C4-2B (cell line): ENCODE measurements at regions not wholly inside any gene's neighbourhood (a gene's known extent, or its start where the extent isn't known, plus 50 kb on each side); places are given as distances from the start of the nearest gene placed in this dataset.

ENCODE experiments used
- H3K27ac ChIP-seq: fragments of 450-650 bp; 2 replicates; pipeline ENCODE4 v1.5.1; 2017
- CTCF ChIP-seq: fragments of 450-650 bp; conservative IDR thresholded peaks from 2 replicates; pipeline ENCODE4 v1.5.1; 2017; ENCODE audit warnings: mild to moderate bottlenecking
- ZFX ChIP-seq: fragments of 450-650 bp; IDR thresholded peaks from 2 replicates; pipeline ENCODE4 v1.6.1; 2017

- no peak overlapping the region for H3K27ac ChIP-seq
Observed at GRCh38 chr2:173653432-173653805, 298.7 kb downstream of the CDCA7 start.

GRCh38 chr2:173654161-173654895 is 299.7 kb downstream of the CDCA7 start:
- H3K27ac ChIP-seq = no peak overlapping the region
- no peak for TF ChIP-seq CTCF
- TF ChIP-seq ZFX = no peak

More at GRCh38 chr2:173653432-173653805, 298.7 kb downstream of the CDCA7 start:
- TF ChIP-seq ZFX (no peak), CTCF (no peak)

GRCh38 chr2:173654896-173655265 is 300.2 kb downstream of the CDCA7 start:
- no peak overlapping the region for H3K27ac ChIP-seq
- TF ChIP-seq CTCF (no peak), ZFX (no peak)

GRCh38 chr2:173656086-173656485 is 301.4 kb downstream of the CDCA7 start:
- TF ChIP-seq CTCF (no peak), ZFX (no peak)
- no peak overlapping the region for H3K27ac ChIP-seq

GRCh38 chr2:173657996-173658717 is 303.5 kb downstream of the CDCA7 start:
- TF ChIP-seq CTCF (no peak), ZFX (no peak)
- no peak overlapping the region for H3K27ac ChIP-seq

GRCh38 chr2:173658946-173659371 is 304.3 kb downstream of the CDCA7 start:
- TF ChIP-seq ZFX = no peak
- TF ChIP-seq CTCF = no peak
- H3K27ac ChIP-seq = no peak overlapping the region

GRCh38 chr2:173659509-173659908 is 304.8 kb downstream of the CDCA7 start:
- TF ChIP-seq ZFX (no peak), CTCF (no peak)
- no peak overlapping the region for H3K27ac ChIP-seq
